Aorta (tissue), 5 donors: ENCODE measurements at regions not wholly inside any gene's neighbourhood (a gene's known extent, or its start where the extent isn't known, plus 50 kb on each side); places are given as distances from the start of the nearest gene placed in this dataset.
"Not testable (repeated sequence)": the region's sequence is repeated elsewhere in the genome, so short reads cannot be mapped to it uniquely, and the experiment has no call there.

Experiments
- ATAC-seq: fragments of 200-7000 bp; cut with Tn5 transposase; one replicate; pipeline ENCODE4 v1.9.1; 2022; ENCODE audit warnings: moderate library complexity; ENCODE audit not compliant: low FRiP score
- DNase-seq, 2 donors: peaks; one replicate each; pipeline ENCODE4 v3.0.0-alpha.2; 2020
- H3K27ac ChIP-seq, 2 donors: one replicate each; pipeline ENCODE4 v1.5.1; 2013; ENCODE audit warnings: low read length in 2 of 2, mild to moderate bottlenecking in 2 of 2, moderate library complexity in 2 of 2, control low read depth in 1 of 2, inconsistent platforms in 1 of 2, low read depth in 1 of 2
- H3K27me3 ChIP-seq, 2 donors: one replicate each; pipeline ENCODE4 v1.6.1; 2013; ENCODE audit warnings: control low read depth in 1 of 2, low read length in 1 of 2, mild to moderate bottlenecking in 1 of 2, moderate library complexity in 1 of 2; ENCODE audit not compliant: insufficient read depth in 2 of 2, control insufficient read depth in 1 of 2
- H3K36me3 ChIP-seq, 2 donors: one replicate each; pipeline ENCODE4 v1.6.1; 2013; ENCODE audit warnings: control low read depth in 1 of 2, low read length in 1 of 2, mild to moderate bottlenecking in 1 of 2; ENCODE audit not compliant: insufficient read depth in 2 of 2, control insufficient read depth in 1 of 2
- H3K4me1 ChIP-seq, 2 donors: one replicate each; pipeline ENCODE4 v1.6.1; 2013; ENCODE audit warnings: low read length in 2 of 2, control low read depth in 1 of 2, mild to moderate bottlenecking in 1 of 2, moderate library complexity in 1 of 2; ENCODE audit not compliant: insufficient read depth in 2 of 2, control insufficient read depth in 1 of 2
- H3K4me3 ChIP-seq, 2 donors: one replicate each; pipeline ENCODE4 v1.5.1; 2013; ENCODE audit warnings: low read length in 2 of 2, control low read depth in 1 of 2, mild to moderate bottlenecking in 1 of 2
- H3K9me3 ChIP-seq: one replicate; pipeline ENCODE4 v1.6.1; 2013; ENCODE audit warnings: mild to moderate bottlenecking, low read length; ENCODE audit not compliant: control insufficient read depth
- WGBS, 2 donors: extraction: QIAGEN DNeasy Blood & Tissue Kit; methylation state at CpG; one replicate each; pipeline ENCODE4 v1.1.7; 2013; 5-methylcytosine and 5-hydroxymethylcytosine counted together
- intact Hi-C, 2 donors: fragments of 100-400 bp; cut with DNase I; formaldehyde crosslinking; loops; one replicate each; pipeline versions ENCODE4 v1.14.2 to v1.15.0; 2022
- donor health status: healthy with polysubstance abuse.
- donor health status: Bipolar disorder and iron deficiency.
- donor health status: DM: no; HTN: no; CAD: no.
- donor health status: DM: no; HTN: no; CAD: no.
- donor health status: DM: yes; HTN: yes; CAD: no.

DNA sequence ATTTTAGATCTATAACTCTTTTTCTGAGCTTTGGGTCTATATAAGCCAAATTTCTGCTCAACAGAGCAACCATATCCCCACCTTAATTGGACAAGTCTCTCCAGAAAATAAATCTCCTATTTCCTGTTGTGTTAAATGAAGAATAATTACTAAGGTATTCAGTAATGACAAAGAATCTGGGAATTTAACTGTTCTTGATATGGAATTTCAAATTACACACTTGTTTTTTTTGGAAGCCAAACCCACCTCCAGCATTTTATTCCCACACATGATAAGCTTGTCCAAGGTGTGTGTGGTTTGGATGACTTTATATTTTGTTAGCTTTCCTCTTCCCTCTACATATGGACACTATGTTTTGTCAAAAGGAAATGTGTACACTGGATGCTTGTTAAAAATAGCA lies 1313.2 kb upstream of the CDH18 start:
- ATAC-seq, H3K9me3 ChIP-seq, intact Hi-C loops, DNase-seq, H3K27ac ChIP-seq, H3K36me3 ChIP-seq, H3K4me3 ChIP-seq, H3K4me1 ChIP-seq, H3K27me3 ChIP-seq: not testable (repeated sequence)

DNA sequence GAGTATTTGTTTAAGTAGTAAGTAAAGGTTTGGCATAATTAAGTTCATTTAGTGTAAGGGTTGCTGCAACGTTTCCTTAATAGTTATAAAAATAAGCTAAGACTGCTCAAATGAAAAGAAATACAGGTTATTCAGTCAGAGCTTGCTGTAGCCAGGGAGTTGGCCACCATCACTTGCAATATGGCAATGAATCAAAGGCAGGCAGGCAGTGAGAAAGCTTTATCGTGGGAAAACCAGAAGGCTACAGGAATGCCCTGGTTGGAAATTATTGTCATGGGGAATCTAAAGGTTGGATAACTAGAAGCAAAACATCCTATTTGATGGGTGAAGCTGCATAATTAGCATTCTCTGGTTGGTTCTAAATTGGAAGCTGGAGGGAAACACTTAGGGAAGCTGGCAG lies 1286.4 kb upstream of the CDH18 start:
- H3K9me3 ChIP-seq, intact Hi-C loops, H3K27me3 ChIP-seq, H3K27ac ChIP-seq, ATAC-seq, H3K4me3 ChIP-seq, H3K4me1 ChIP-seq, H3K36me3 ChIP-seq, DNase-seq: not testable (repeated sequence)
- WGBS, 2 donors = 15 to 19% methylated on average over 2 of the region's 2 CpGs

DNA sequence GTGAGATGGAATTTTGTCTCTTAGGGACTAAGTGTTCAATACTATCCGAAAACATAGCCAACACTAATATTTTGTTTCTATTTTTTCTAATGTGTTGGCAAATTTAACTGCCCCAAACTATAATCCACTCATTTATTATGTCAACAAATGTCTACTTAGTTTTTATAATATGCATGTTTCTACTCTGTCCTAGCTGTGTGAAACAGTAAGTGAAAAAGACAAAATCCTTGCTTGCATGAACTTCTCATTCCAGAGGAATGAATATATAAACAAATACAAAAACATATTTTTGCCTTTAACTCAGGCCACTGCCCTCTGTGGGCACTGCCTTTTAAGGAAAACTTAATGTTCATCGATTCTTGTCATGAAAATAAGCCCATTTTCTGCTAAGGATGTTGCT lies 1275.4 kb upstream of the CDH18 start:
- Histone ChIP-seq H3K27ac (no peak overlapping the region), H3K4me3 (no peak overlapping the region), H3K9me3 (no peaks in the 10 kb centered on the region), H3K27me3 (no peaks in the 10 kb centered on the region), H3K36me3 (no peaks in the 10 kb centered on the region), H3K4me1 (no peaks in the 10 kb centered on the region)
- no peak for DNase-seq
- WGBS, 2 donors = 20 to 23% methylated on average over 2 of the region's 2 CpGs
- intact Hi-C loops = no loop called here
- ATAC-seq = no peak

DNA sequence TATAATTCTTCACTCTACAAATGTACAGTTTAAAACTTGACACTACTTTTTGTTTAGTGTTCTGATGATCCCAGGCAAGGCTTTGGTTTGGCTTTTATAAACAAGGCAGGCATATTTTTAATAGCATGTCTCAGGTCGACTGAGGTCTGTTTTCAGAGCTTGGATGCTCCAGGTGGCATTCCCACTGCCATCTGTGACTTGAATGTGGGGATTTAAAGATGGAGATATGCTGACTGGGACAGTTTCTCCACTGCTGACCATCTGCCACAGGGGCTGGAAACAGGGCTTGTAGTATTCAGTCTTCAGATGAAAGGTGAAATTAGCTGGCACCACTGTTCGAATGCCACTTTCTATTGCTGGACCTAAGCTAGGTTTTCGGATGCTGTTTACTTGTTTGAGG lies 1266.2 kb upstream of the CDH18 start:
- no peak overlapping the region for H3K4me3 ChIP-seq
- H3K27ac ChIP-seq = no peak overlapping the region
- H3K9me3 ChIP-seq = peaks cover 2% of the 10 kb centered on the region
- H3K27me3 ChIP-seq = no peaks in the 10 kb centered on the region
- WGBS, 2 donors = 67 to 74% methylated on average over 3 of the region's 3 CpGs
- intact Hi-C loops = no loop called here
- no peak for ATAC-seq
- no peaks in the 10 kb centered on the region for H3K4me1 ChIP-seq
- no peak for DNase-seq
- no peaks in the 10 kb centered on the region for H3K36me3 ChIP-seq

- 40 to 44% methylated on average over 3 of the region's 3 CpGs for WGBS, 2 donors
- intact Hi-C loops = no loop called here
- H3K4me1 ChIP-seq = no peaks in the 10 kb centered on the region
- no peaks in the 10 kb centered on the region for H3K9me3 ChIP-seq
- H3K27me3 ChIP-seq = no peaks in the 10 kb centered on the region
- no peaks in the 10 kb centered on the region for H3K36me3 ChIP-seq
- H3K27ac ChIP-seq = no peak overlapping the region
- ATAC-seq (no peak), DNase-seq (no peak)
- no peak overlapping the region for H3K4me3 ChIP-seq
These were observed 1257.0 kb upstream of the CDH18 start for GRCh38 chr5:21244982-21245381.

- 45 to 50% methylated on average over 4 of the region's 4 CpGs for WGBS, 2 donors
- ATAC-seq = no peak
- intact Hi-C loops = no loop called here
These were observed 1250.8 kb upstream of the CDH18 start for GRCh38 chr5:21238786-21239185.

GRCh38 chr5:21237461-21237860 lies 1249.5 kb upstream of the CDH18 start:
- no peak for ATAC-seq
- H3K4me3 ChIP-seq = no peak overlapping the region
- intact Hi-C loops = no loop called here
- no peaks in the 10 kb centered on the region for H3K9me3 ChIP-seq
- WGBS, 2 donors = 33 to 38% methylated on average over 1 of the region's 1 CpG
- H3K27me3 ChIP-seq = no peaks in the 10 kb centered on the region
- H3K36me3 ChIP-seq = no peaks in the 10 kb centered on the region
- H3K27ac ChIP-seq = no peak overlapping the region
- H3K4me1 ChIP-seq = no peaks in the 10 kb centered on the region
- no peak for DNase-seq

More at GRCh38 chr5:21238786-21239185, 1250.8 kb upstream of the CDH18 start:
- DNase-seq = no peak
- H3K9me3 ChIP-seq = no peaks in the 10 kb centered on the region
- no peaks in the 10 kb centered on the region for H3K4me1 ChIP-seq
- H3K4me3 ChIP-seq = no peak overlapping the region
- H3K36me3 ChIP-seq = no peaks in the 10 kb centered on the region
- H3K27me3 ChIP-seq = no peaks in the 10 kb centered on the region
- no peak overlapping the region for H3K27ac ChIP-seq

DNA sequence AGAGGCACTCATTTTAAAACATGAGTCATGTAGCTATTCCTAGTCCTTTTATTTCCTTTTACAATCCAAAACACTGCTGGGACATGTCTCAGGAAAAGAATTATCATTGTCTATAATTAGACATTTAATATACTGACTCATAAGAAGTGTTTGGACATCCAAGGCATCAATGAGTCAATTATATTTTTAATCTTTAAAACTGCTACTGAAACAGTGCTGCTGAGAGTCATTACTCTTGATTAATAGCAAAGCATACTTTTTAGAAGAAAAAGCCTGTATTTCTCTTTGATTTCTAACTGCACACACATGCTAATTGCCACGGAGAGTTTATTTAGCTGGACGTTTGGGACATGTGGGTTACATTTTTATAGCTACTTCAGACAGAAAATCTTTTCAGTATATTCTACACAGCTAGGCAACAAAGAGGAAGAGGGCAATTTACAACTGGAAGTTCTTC lies 1249.0 kb upstream of the CDH18 start:
- H3K4me3 ChIP-seq = no peak overlapping the region
- H3K9me3 ChIP-seq = no peaks in the 10 kb centered on the region
- ATAC-seq (peak; percentile 33), DNase-seq (no peak)
- intact Hi-C loops = no loop called here
- no peaks in the 10 kb centered on the region for H3K36me3 ChIP-seq
- WGBS, 2 donors = 1 to 6% methylated on average over 2 of the region's 2 CpGs
- H3K4me1 ChIP-seq = no peaks in the 10 kb centered on the region
- H3K27ac ChIP-seq = no peak overlapping the region
- H3K27me3 ChIP-seq = no peaks in the 10 kb centered on the region

DNA sequence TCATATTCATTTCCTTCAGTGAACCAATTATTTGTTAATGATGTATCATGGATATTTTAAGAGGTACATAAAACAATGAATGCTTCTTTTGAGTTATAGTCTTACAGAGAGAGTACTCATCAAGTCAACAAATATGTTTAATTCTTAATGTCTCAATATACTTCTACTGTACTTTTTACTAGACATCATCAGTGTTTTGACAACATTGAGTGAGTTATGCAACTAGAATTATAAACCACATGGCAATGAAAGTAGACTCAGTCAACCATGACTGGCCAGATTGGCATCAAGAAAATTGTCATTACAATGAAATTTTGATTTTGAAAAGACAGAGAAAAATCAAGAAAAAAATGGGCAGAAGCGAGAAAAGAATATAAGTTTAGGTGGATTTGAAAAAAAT lies 1248.1 kb upstream of the CDH18 start:
- H3K4me1 ChIP-seq = no peaks in the 10 kb centered on the region
- H3K27me3 ChIP-seq = no peaks in the 10 kb centered on the region
- DNase-seq (no peak), ATAC-seq (no peak)
- H3K27ac ChIP-seq = no peak overlapping the region
- H3K9me3 ChIP-seq = no peaks in the 10 kb centered on the region
- no peak overlapping the region for H3K4me3 ChIP-seq
- 74 to 84% methylated on average over 1 of the region's 1 CpG for WGBS, 2 donors
- H3K36me3 ChIP-seq = no peaks in the 10 kb centered on the region
- intact Hi-C loops = no loop called here
